Right atrium auricular region (tissue), 2 donors: ENCODE measurements at regions not wholly inside any gene's neighbourhood (a gene's known extent, or its start where the extent isn't known, plus 50 kb on each side); places are given as distances from the start of the nearest gene placed in this dataset.
"Not testable (repeated sequence)": the region's sequence is repeated elsewhere in the genome, so short reads cannot be mapped to it uniquely, and the experiment has no call there.

Experiments
- DNase-seq: peaks from one replicate; pipeline ENCODE4 v3.0.0-alpha.2; 2019; ENCODE audit warnings: low spot score
- H3K27ac ChIP-seq, 2 donors: fragments of 200-600 bp; sonication (generic); 1 replicate in 1 of 2; 2 replicates in 1 of 2; pipeline ENCODE4 v1.5.1; 2016 to 2019
- H3K27me3 ChIP-seq, 2 donors: fragments of 200-600 bp; sonication (generic); one replicate each; pipeline versions ENCODE4 v1.5.1 to v1.6.0; 2017 to 2019
- H3K36me3 ChIP-seq: fragments of 200-600 bp; sonication (generic); one replicate; pipeline ENCODE4 v1.5.1; 2016
- H3K4me1 ChIP-seq, 2 donors: fragments of 200-600 bp; sonication (generic); one replicate each; pipeline versions ENCODE4 v1.5.1 to v1.6.0; 2017 to 2019
- H3K4me3 ChIP-seq, 2 donors: fragments of 200-600 bp; sonication (generic); 1 replicate in 1 of 2; 2 replicates in 1 of 2; pipeline ENCODE4 v1.5.1; 2017 to 2019; ENCODE audit warnings: mild to moderate bottlenecking in 1 of 2, moderate library complexity in 1 of 2
- H3K9me3 ChIP-seq, 2 donors: fragments of 200-600 bp; sonication (generic); one replicate each; pipeline ENCODE4 v1.5.1; 2019
- CTCF ChIP-seq, 2 donors: fragments of 200-600 bp; sonication (generic); IDR thresholded peaks; one replicate each; pipeline ENCODE4 v1.5.1; 2019; ENCODE audit warnings: antibody characterized with exemption in 2 of 2

DNA sequence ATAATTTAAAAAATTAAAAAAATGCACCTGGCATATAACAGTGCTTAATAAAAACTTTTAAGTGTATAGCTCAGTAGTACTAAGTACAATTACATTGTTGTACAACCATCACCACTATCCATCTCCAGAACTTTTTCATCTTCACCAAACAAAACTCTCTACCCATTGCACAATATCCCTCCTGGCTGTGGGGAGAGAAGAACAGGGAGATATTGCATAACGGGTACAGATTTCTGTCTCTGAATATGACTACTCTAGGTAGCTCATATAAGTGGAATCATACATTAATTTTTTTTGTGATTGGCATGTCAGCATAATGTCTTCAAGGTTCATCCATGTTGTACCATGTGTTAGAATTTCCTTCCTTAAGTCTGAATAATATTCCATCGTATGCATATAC lies 91.0 kb upstream of the PLAAT1 start:
- no peaks in the 10 kb centered on the region for H3K36me3 ChIP-seq
- H3K9me3 ChIP-seq: no peaks in the 10 kb centered on the region
- no peaks in the 10 kb centered on the region for H3K4me1 ChIP-seq
- no peaks in the 10 kb centered on the region for H3K27me3 ChIP-seq
- H3K27ac ChIP-seq: no peak overlapping the region
- no peak overlapping the region for H3K4me3 ChIP-seq
- no peak for DNase-seq
- TF ChIP-seq CTCF (IDR thresholded peaks at IDR 0.05): no peak

- H3K4me1 ChIP-seq, H3K9me3 ChIP-seq, H3K4me3 ChIP-seq, H3K27me3 ChIP-seq, H3K27ac ChIP-seq, H3K36me3 ChIP-seq, DNase-seq: not testable (repeated sequence)
These were observed 85.8 kb upstream of the PLAAT1 start for GRCh38 chr3:193155044-193155781.

DNA sequence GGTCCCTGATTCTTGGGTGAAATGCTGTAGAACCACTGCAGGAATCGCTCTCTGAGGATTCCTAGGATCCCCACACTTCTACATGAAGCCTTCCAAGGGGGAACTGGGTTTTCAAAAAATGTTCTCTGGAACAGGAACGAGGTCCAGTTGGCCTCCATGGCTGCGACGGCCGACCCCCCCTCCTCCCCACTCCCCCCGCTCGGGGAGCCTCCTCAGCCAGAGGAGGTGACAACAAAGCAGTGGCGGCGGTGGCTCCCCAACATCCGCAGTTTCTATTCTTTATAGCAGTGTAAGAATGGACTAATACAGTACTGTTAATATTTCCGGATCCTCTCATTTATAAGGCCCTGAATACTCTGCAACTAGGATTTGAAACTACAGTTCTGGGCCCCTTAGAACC lies 84.0 kb upstream of the PLAAT1 start:
- no peak for TF ChIP-seq CTCF (IDR thresholded peaks at IDR 0.05)
- Histone ChIP-seq H3K27me3 (no peaks in the 10 kb centered on the region), H3K4me3 (no peak overlapping the region), H3K9me3 (no peaks in the 10 kb centered on the region), H3K36me3 (no peaks in the 10 kb centered on the region), H3K4me1 (no peaks in the 10 kb centered on the region), H3K27ac (no peak overlapping the region)
- DNase-seq: no peak

DNA sequence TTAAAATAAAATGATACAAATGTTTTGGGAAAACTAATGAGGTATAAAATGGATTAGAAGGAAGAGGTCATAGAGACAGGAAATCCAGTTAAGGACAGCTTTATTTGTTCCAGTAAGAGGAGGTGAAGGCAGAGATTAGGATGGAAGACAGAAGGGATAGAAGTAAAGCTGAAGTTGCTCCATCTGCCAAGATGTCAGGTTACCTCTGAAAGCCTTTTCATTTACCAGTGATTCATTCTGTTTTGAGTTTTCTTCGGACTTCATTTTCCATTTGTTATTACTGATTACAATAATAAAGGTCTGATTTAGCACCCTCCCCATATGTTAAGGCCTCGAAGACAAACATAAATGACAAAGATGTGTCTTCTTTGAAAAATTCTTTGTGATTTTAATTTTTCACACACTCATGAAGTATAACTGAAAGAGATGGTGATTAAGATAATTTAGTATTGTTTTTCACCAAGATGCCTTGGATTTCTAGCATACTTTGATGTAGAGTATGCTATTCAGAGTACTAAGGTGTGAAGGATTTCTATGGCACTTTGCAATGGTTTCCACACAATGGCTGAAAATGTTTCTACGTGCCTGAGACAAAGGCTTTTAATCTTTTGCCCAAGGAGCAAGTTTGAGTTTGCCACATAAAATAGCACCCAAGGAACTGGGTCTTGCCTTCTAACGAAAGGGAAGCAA lies 75.4 kb upstream of the PLAAT1 start:
- Histone ChIP-seq H3K36me3 (no peaks in the 10 kb centered on the region), H3K27ac (no peak overlapping the region), H3K4me1 (no peaks in the 10 kb centered on the region), H3K4me3 (no peak overlapping the region), H3K9me3 (no peaks in the 10 kb centered on the region), H3K27me3 (no peaks in the 10 kb centered on the region)
- no peak for TF ChIP-seq CTCF (IDR thresholded peaks at IDR 0.05)
- DNase-seq: no peak

- no peak overlapping the region for H3K4me3 ChIP-seq
- H3K36me3 ChIP-seq: no peaks in the 10 kb centered on the region
- H3K4me1 ChIP-seq: no peaks in the 10 kb centered on the region
- no peak for DNase-seq
- H3K27ac ChIP-seq: no peak overlapping the region
- no peak for TF ChIP-seq CTCF (IDR thresholded peaks at IDR 0.05)
- no peaks in the 10 kb centered on the region for H3K9me3 ChIP-seq
- H3K27me3 ChIP-seq: no peaks in the 10 kb centered on the region
These were observed 72.1 kb upstream of the PLAAT1 start for GRCh38 chr3:193168931-193169330.

DNA sequence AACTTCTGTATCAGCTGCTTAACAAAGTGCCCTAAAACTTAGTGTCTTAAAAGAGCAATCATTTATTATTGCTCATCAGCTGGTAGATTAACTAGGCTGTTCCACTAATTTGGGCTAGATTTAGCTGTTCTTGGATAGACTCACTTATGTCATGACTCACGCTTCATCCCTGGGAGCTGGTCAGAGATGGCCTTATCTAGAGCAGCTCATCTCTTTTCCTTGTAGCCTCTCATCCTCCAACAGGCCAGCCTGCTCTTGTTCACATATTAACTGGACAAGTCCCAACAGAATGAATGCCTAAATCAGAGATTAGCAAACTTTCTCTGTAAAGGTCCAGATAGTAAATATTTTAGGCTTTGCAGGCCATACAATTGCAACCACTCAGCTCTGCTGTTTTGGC lies 66.9 kb upstream of the PLAAT1 start:
- no peaks in the 10 kb centered on the region for H3K36me3 ChIP-seq
- no peak for TF ChIP-seq CTCF (IDR thresholded peaks at IDR 0.05)
- no peaks in the 10 kb centered on the region for H3K9me3 ChIP-seq
- H3K27ac ChIP-seq: no peak overlapping the region
- DNase-seq: no peak
- H3K4me3 ChIP-seq: no peak overlapping the region
- H3K4me1 ChIP-seq: no peaks in the 10 kb centered on the region
- H3K27me3 ChIP-seq: no peaks in the 10 kb centered on the region

DNA sequence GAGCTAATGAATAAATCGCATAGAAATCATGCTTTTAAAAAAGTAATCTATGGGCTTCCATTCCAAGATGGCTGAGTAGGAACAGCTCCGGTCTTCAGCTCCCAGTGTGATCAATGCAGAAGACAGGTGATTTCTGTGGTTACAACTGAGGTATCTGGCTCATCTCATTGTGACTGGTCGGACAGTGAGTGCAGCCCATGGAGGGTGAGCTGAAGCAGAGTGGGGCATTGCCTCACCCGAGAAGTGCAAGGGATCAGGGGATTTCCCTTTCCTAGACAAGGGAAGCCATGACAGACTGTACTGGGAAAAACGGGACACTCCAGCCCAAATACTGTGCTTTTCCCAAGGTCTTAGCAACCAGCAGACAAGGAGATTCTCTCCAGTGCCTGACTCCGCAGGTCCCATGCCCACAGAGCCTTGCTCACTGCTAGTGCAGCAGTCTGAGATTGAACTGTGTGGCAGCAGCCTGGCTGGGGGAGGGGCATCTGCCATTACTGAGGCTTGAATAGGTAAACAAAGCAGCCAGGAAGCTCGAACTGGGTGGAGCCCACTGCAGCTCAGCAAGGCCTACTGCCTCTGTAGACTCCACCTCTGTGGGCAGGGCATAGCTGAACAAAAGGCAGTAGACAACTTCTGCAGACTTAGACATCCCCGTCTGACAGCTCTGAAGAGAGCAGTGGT lies 61.5 kb upstream of the PLAAT1 start:
- H3K36me3 ChIP-seq, H3K4me3 ChIP-seq, H3K9me3 ChIP-seq, H3K4me1 ChIP-seq, H3K27ac ChIP-seq, H3K27me3 ChIP-seq, DNase-seq: not testable (repeated sequence)
